Activated CD4-positive, alpha-beta memory T cell treated with anti-CD3 and anti-CD28 coated beads for 36 hours (primary cell): ENCODE measurements at regions not wholly inside any gene's neighbourhood (a gene's known extent, or its start where the extent isn't known, plus 50 kb on each side); places are given as distances from the start of the nearest gene placed in this dataset.
A peak's percentile ranks its signal among the peaks of the same experiment; 100 is the strongest.
"Not testable (repeated sequence)": the region's sequence is repeated elsewhere in the genome, so short reads cannot be mapped to it uniquely, and the experiment has no call there.

Experiments used
- CTCF ChIA-PET: fragments of 350-600 bp; sonication (Branson Sonifier 250); formaldehyde crosslinking; loops from one replicate; lab custom pipeline; 2021; ENCODE audit warnings: antibody characterized with exemption, inconsistent platforms; lab: Charles Lee
- POLR2A ChIA-PET: fragments of 350-600 bp; sonication (Branson Sonifier 250); formaldehyde crosslinking; loops from one replicate; lab custom pipeline; 2021; ENCODE audit warnings: antibody characterized with exemption; lab: Charles Lee
- DNase-seq: peaks from one replicate; pipeline ENCODE4 v3.0.0-alpha.2; 2020
- H3K27ac Mint-ChIP-seq: one replicate; pipeline ENCODE4 v1.8.0; 2021; ENCODE audit warnings: mixed read lengths
- H3K27me3 Mint-ChIP-seq: one replicate; pipeline ENCODE4 v1.8.0; 2021; ENCODE audit warnings: mixed read lengths
- H3K36me3 Mint-ChIP-seq: one replicate; pipeline ENCODE4 v1.8.0; 2021; ENCODE audit warnings: mixed read lengths
- H3K4me1 Mint-ChIP-seq: one replicate; pipeline ENCODE4 v1.8.0; 2021; ENCODE audit warnings: low read depth, mixed read lengths
- H3K4me3 Mint-ChIP-seq: one replicate; pipeline ENCODE4 v1.8.0; 2021; ENCODE audit warnings: mild to moderate bottlenecking, mixed read lengths
- H3K9me3 Mint-ChIP-seq: one replicate; pipeline ENCODE4 v1.8.0; 2021; ENCODE audit warnings: mixed read lengths
- intact Hi-C: fragments of 100-400 bp; cut with micrococcal nuclease; formaldehyde crosslinking; loops from one replicate; pipeline ENCODE4 v1.15.1; 2023

GRCh38 chr12:46475972-46476645 is 103.5 kb upstream of the SLC38A2 start:
- ChIA-PET POLR2A (no interaction called here), CTCF (no interaction called here)
- H3K36me3 Mint-ChIP-seq = no peaks in the 10 kb centered on the region
- DNase-seq = no peak
- H3K9me3 Mint-ChIP-seq = no peaks in the 10 kb centered on the region
- H3K27ac Mint-ChIP-seq = no peak overlapping the region
- no peaks in the 10 kb centered on the region for H3K27me3 Mint-ChIP-seq
- peaks cover 7% of the 10 kb centered on the region for H3K4me1 Mint-ChIP-seq
- H3K4me3 Mint-ChIP-seq = no peak overlapping the region
- intact Hi-C loops = no loop called here

GRCh38 chr12:46474385-46474784 is 101.8 kb upstream of the SLC38A2 start:
- H3K27ac Mint-ChIP-seq, POLR2A ChIA-PET, CTCF ChIA-PET, H3K36me3 Mint-ChIP-seq, H3K4me3 Mint-ChIP-seq, intact Hi-C loops, H3K27me3 Mint-ChIP-seq, DNase-seq, H3K9me3 Mint-ChIP-seq: not testable (repeated sequence)
- peaks cover 18% of the 10 kb centered on the region for H3K4me1 Mint-ChIP-seq

- Mint-ChIP-seq H3K27ac (peak overlapping the region; percentile 20), H3K4me3 (no peak overlapping the region), H3K4me1 (peaks cover 18% of the 10 kb centered on the region), H3K36me3 (no peaks in the 10 kb centered on the region), H3K27me3 (no peaks in the 10 kb centered on the region), H3K9me3 (no peaks in the 10 kb centered on the region)
- DNase-seq = no peak
- ChIA-PET POLR2A (no interaction called here), CTCF (no interaction called here)
- intact Hi-C loops = loop anchor here (2.0 kb wide), 1 partner anchor 15 kb away; no protein-coding TSS in a partner anchor
Observed at GRCh38 chr12:46473634-46474329, 101.2 kb upstream of the SLC38A2 start.

- CTCF ChIA-PET = no interaction called here
- no peaks in the 10 kb centered on the region for H3K27me3 Mint-ChIP-seq
- POLR2A ChIA-PET = no interaction called here
- no peaks in the 10 kb centered on the region for H3K9me3 Mint-ChIP-seq
- H3K27ac Mint-ChIP-seq = peak overlapping the region; percentile 20
- intact Hi-C loops = loop anchor here (2.0 kb wide), 1 partner anchor 14 kb away; no protein-coding TSS in a partner anchor
- H3K4me3 Mint-ChIP-seq = no peak overlapping the region
- peaks cover 18% of the 10 kb centered on the region for H3K4me1 Mint-ChIP-seq
- no peak for DNase-seq
- no peaks in the 10 kb centered on the region for H3K36me3 Mint-ChIP-seq
Observed at GRCh38 chr12:46472893-46473633, 100.5 kb upstream of the SLC38A2 start.

- no peak for DNase-seq
- H3K4me1 Mint-ChIP-seq = peaks cover 18% of the 10 kb centered on the region
- intact Hi-C loops = loop anchor here (2.0 kb wide), 1 partner anchor 13 kb away; no protein-coding TSS in a partner anchor
- no peaks in the 10 kb centered on the region for H3K9me3 Mint-ChIP-seq
- H3K36me3 Mint-ChIP-seq = no peaks in the 10 kb centered on the region
- POLR2A ChIA-PET = no interaction called here
- H3K4me3 Mint-ChIP-seq = no peak overlapping the region
- CTCF ChIA-PET = no interaction called here
- no peak overlapping the region for H3K27ac Mint-ChIP-seq
- H3K27me3 Mint-ChIP-seq = no peaks in the 10 kb centered on the region
Observed at GRCh38 chr12:46472144-46472705, 99.7 kb upstream of the SLC38A2 start.

- H3K4me1 Mint-ChIP-seq = peaks cover 18% of the 10 kb centered on the region
Observed at GRCh38 chr12:46471404-46471803, 98.8 kb upstream of the SLC38A2 start.

GRCh38 chr12:46470975-46471374 is 98.4 kb upstream of the SLC38A2 start:
- DNase-seq = no peak
- peaks cover 18% of the 10 kb centered on the region for H3K4me1 Mint-ChIP-seq
- intact Hi-C loops = no loop called here
- no peaks in the 10 kb centered on the region for H3K9me3 Mint-ChIP-seq
- POLR2A ChIA-PET = no interaction called here
- H3K36me3 Mint-ChIP-seq = no peaks in the 10 kb centered on the region
- H3K27ac Mint-ChIP-seq = no peak overlapping the region
- CTCF ChIA-PET = no interaction called here
- no peaks in the 10 kb centered on the region for H3K27me3 Mint-ChIP-seq
- H3K4me3 Mint-ChIP-seq = no peak overlapping the region

More at GRCh38 chr12:46471404-46471803, 98.8 kb upstream of the SLC38A2 start:
- no peaks in the 10 kb centered on the region for H3K36me3 Mint-ChIP-seq
- ChIA-PET CTCF (no interaction called here), POLR2A (no interaction called here)
- no peak overlapping the region for H3K27ac Mint-ChIP-seq
- no peaks in the 10 kb centered on the region for H3K9me3 Mint-ChIP-seq
- intact Hi-C loops = no loop called here
- H3K4me3 Mint-ChIP-seq = no peak overlapping the region
- no peak for DNase-seq
- H3K27me3 Mint-ChIP-seq = no peaks in the 10 kb centered on the region

GRCh38 chr12:46470036-46470627 is 97.6 kb upstream of the SLC38A2 start:
- DNase-seq = peak; percentile 53
- ChIA-PET POLR2A (no interaction called here), CTCF (no interaction called here)
- no peaks in the 10 kb centered on the region for H3K36me3 Mint-ChIP-seq
- peak overlapping the region; percentile 57 for H3K27ac Mint-ChIP-seq
- no peaks in the 10 kb centered on the region for H3K9me3 Mint-ChIP-seq
- intact Hi-C loops = no loop called here
- peaks cover 18% of the 10 kb centered on the region for H3K4me1 Mint-ChIP-seq
- H3K4me3 Mint-ChIP-seq = peak overlapping the region; percentile 45
- H3K27me3 Mint-ChIP-seq = no peaks in the 10 kb centered on the region

GRCh38 chr12:46468813-46469212 is 96.2 kb upstream of the SLC38A2 start:
- ChIA-PET POLR2A (no interaction called here), CTCF (no interaction called here)
- Mint-ChIP-seq H3K9me3 (no peaks in the 10 kb centered on the region), H3K4me1 (peaks cover 16% of the 10 kb centered on the region), H3K27me3 (no peaks in the 10 kb centered on the region), H3K4me3 (no peak overlapping the region), H3K27ac (no peak overlapping the region), H3K36me3 (no peaks in the 10 kb centered on the region)
- DNase-seq = no peak
- intact Hi-C loops = no loop called here

GRCh38 chr12:46468160-46468559 is 95.6 kb upstream of the SLC38A2 start:
- ChIA-PET POLR2A (no interaction called here), CTCF (no interaction called here)
- H3K27ac Mint-ChIP-seq = no peak overlapping the region
- no peaks in the 10 kb centered on the region for H3K36me3 Mint-ChIP-seq
- H3K4me3 Mint-ChIP-seq = no peak overlapping the region
- intact Hi-C loops = no loop called here
- DNase-seq = no peak
- peaks cover 12% of the 10 kb centered on the region for H3K4me1 Mint-ChIP-seq
- H3K9me3 Mint-ChIP-seq = no peaks in the 10 kb centered on the region
- H3K27me3 Mint-ChIP-seq = no peaks in the 10 kb centered on the region

GRCh38 chr12:46465307-46465706 is 92.7 kb upstream of the SLC38A2 start:
- H3K27me3 Mint-ChIP-seq = no peaks in the 10 kb centered on the region
- H3K27ac Mint-ChIP-seq = no peak overlapping the region
- POLR2A ChIA-PET = no interaction called here
- H3K4me1 Mint-ChIP-seq = peaks cover 20% of the 10 kb centered on the region
- H3K9me3 Mint-ChIP-seq = no peaks in the 10 kb centered on the region
- intact Hi-C loops = no loop called here
- H3K4me3 Mint-ChIP-seq = no peak overlapping the region
- no peaks in the 10 kb centered on the region for H3K36me3 Mint-ChIP-seq
- CTCF ChIA-PET = no interaction called here
- DNase-seq = no peak

GRCh38 chr12:46464863-46465262 is 92.3 kb upstream of the SLC38A2 start:
- H3K27me3 Mint-ChIP-seq = no peaks in the 10 kb centered on the region
- no peaks in the 10 kb centered on the region for H3K9me3 Mint-ChIP-seq
- intact Hi-C loops = no loop called here
- H3K4me1 Mint-ChIP-seq = peaks cover 20% of the 10 kb centered on the region
- H3K4me3 Mint-ChIP-seq = no peak overlapping the region
- POLR2A ChIA-PET = no interaction called here
- no peak for DNase-seq
- H3K36me3 Mint-ChIP-seq = no peaks in the 10 kb centered on the region
- CTCF ChIA-PET = no interaction called here
- H3K27ac Mint-ChIP-seq = no peak overlapping the region
